Astrocyte (in vitro differentiated cells and primary cell): ENCODE measurements at regions not wholly inside any gene's neighbourhood (a gene's known extent, or its start where the extent isn't known, plus 50 kb on each side); places are given as distances from the start of the nearest gene placed in this dataset.

ENCODE experiments used
- DNase-seq: peaks from one replicate; pipeline ENCODE4 v3.0.0-alpha.2; 2010; ENCODE audit warnings: low read depth
- FAIRE-seq: peaks from 2 replicates; lab custom pipeline; 2011; peaks lifted over from hg19 to GRCh38; lab: Jason Lieb, UNC
- H2AFZ ChIP-seq: 2 replicates; pipeline ENCODE4 v1.6.0; 2012; ENCODE audit warnings: low read depth, low read length, inconsistent platforms
- H3K27ac ChIP-seq: 2 replicates; pipeline ENCODE4 v1.5.1; 2011; ENCODE audit warnings: low read depth, low read length, inconsistent platforms
- H3K27me3 ChIP-seq: 2 replicates; pipeline ENCODE4 v1.6.0; 2011; ENCODE audit warnings: low read length, inconsistent platforms; ENCODE audit not compliant: insufficient read depth
- H3K36me3 ChIP-seq: 2 replicates; pipeline ENCODE4 v1.5.1; 2011; ENCODE audit warnings: low read length, inconsistent platforms; ENCODE audit not compliant: insufficient read depth
- H3K4me1 ChIP-seq: 2 replicates; pipeline ENCODE4 v1.5.1; 2011; ENCODE audit warnings: low read length, inconsistent platforms; ENCODE audit not compliant: insufficient read depth
- H3K4me2 ChIP-seq: 2 replicates; pipeline ENCODE4 v1.6.0; 2012; ENCODE audit warnings: low read length, inconsistent platforms
- H3K4me3 ChIP-seq: 2 replicates; pipeline ENCODE4 v1.5.1; 2011; ENCODE audit warnings: low read depth, mild to moderate bottlenecking, low read length, inconsistent platforms; ENCODE audit not compliant: insufficient read depth
- H3K79me2 ChIP-seq: 2 replicates; pipeline ENCODE4 v1.6.0; 2012; ENCODE audit warnings: mild to moderate bottlenecking, low read length, inconsistent platforms; ENCODE audit not compliant: insufficient read depth
- H3K9ac ChIP-seq: 2 replicates; pipeline ENCODE4 v1.6.0; 2012; ENCODE audit warnings: mild to moderate bottlenecking, low read length, inconsistent platforms
- H3K9me3 ChIP-seq: 2 replicates; pipeline ENCODE4 v1.5.1; 2012; ENCODE audit warnings: low read depth, mild to moderate bottlenecking, low read length, inconsistent platforms; ENCODE audit not compliant: insufficient read depth
- H4K20me1 ChIP-seq: 2 replicates; pipeline ENCODE4 v1.6.0; 2012; ENCODE audit warnings: low read length, inconsistent platforms; ENCODE audit not compliant: insufficient read depth
- H3K27ac Mint-ChIP-seq: one replicate; pipeline ENCODE4 v1.8.0; 2021; ENCODE audit warnings: mild to moderate bottlenecking, mixed read lengths; ENCODE audit not compliant: unreplicated experiment
- H3K27me3 Mint-ChIP-seq: one replicate; pipeline ENCODE4 v1.8.0; 2021; ENCODE audit warnings: low read depth, mixed read lengths; ENCODE audit not compliant: unreplicated experiment
- H3K36me3 Mint-ChIP-seq: one replicate; pipeline ENCODE4 v1.8.0; 2021; ENCODE audit warnings: low read depth, mixed read lengths; ENCODE audit not compliant: unreplicated experiment
- H3K4me1 Mint-ChIP-seq: one replicate; pipeline ENCODE4 v1.8.0; 2021; ENCODE audit warnings: low read depth, mixed read lengths; ENCODE audit not compliant: unreplicated experiment
- H3K4me3 Mint-ChIP-seq: one replicate; pipeline ENCODE4 v1.8.0; 2021; ENCODE audit warnings: mild to moderate bottlenecking, moderate library complexity, mixed read lengths; ENCODE audit not compliant: unreplicated experiment
- H3K9me3 Mint-ChIP-seq: one replicate; pipeline ENCODE4 v1.8.0; 2021; ENCODE audit warnings: mild to moderate bottlenecking, mixed read lengths; ENCODE audit not compliant: unreplicated experiment
- CTCF ChIP-seq: IDR thresholded peaks from 2 replicates; pipeline ENCODE4 v1.5.1; 2011; ENCODE audit warnings: low read depth, mild to moderate bottlenecking, inconsistent platforms, low read length, moderate library complexity; ENCODE audit not compliant: insufficient read depth
- EZH2 ChIP-seq: IDR thresholded peaks from 2 replicates; pipeline ENCODE4 v1.6.1; 2012; ENCODE audit warnings: mild to moderate bottlenecking, low read length, inconsistent platforms; ENCODE audit not compliant: insufficient read depth

GRCh38 chr5:30100148-30100713 lies 1093.3 kb upstream of the CDH6 start:
- Histone ChIP-seq H3K79me2 (peaks cover 4% of the 10 kb centered on the region), H3K9me3 (no peaks in the 10 kb centered on the region), H3K4me2 (peak overlapping the region; percentile 55), H3K27ac (peak overlapping the region; percentile 74), H4K20me1 (no peaks in the 10 kb centered on the region), H2AFZ (no peak overlapping the region), H3K9ac (peak overlapping the region; percentile 62), H3K36me3 (no peaks in the 10 kb centered on the region), H3K4me1 (peaks cover 14% of the 10 kb centered on the region), H3K4me3 (no peak overlapping the region), H3K27me3 (no peaks in the 10 kb centered on the region)
- no peak for FAIRE-seq
- DNase-seq = peak; percentile 4
- TF ChIP-seq EZH2 (no peak), CTCF (no peak)
- no peaks in the 10 kb centered on the region for H3K27me3 Mint-ChIP-seq
- no peaks in the 10 kb centered on the region for H3K4me1 Mint-ChIP-seq
- no peak overlapping the region for H3K4me3 Mint-ChIP-seq
- H3K36me3 Mint-ChIP-seq = no peaks in the 10 kb centered on the region
- H3K9me3 Mint-ChIP-seq = no peaks in the 10 kb centered on the region
- no peak overlapping the region for H3K27ac Mint-ChIP-seq

- peaks cover 4% of the 10 kb centered on the region for H3K79me2 ChIP-seq
- no peak overlapping the region for H3K4me3 Mint-ChIP-seq
- H3K4me3 ChIP-seq = no peak overlapping the region
- no peak for FAIRE-seq
- H3K36me3 Mint-ChIP-seq = no peaks in the 10 kb centered on the region
- no peak overlapping the region for H2AFZ ChIP-seq
- peaks cover 14% of the 10 kb centered on the region for H3K4me1 ChIP-seq
- DNase-seq = peak; percentile 40
- H3K27ac ChIP-seq = peak overlapping the region; percentile 74
- peak overlapping the region; percentile 55 for H3K4me2 ChIP-seq
- H3K4me1 Mint-ChIP-seq = no peaks in the 10 kb centered on the region
- no peak overlapping the region for H3K27ac Mint-ChIP-seq
- no peaks in the 10 kb centered on the region for H3K36me3 ChIP-seq
- TF ChIP-seq CTCF (no peak), EZH2 (no peak)
- no peaks in the 10 kb centered on the region for H3K9me3 ChIP-seq
- no peaks in the 10 kb centered on the region for H3K9me3 Mint-ChIP-seq
- H3K27me3 ChIP-seq = no peaks in the 10 kb centered on the region
- H3K27me3 Mint-ChIP-seq = no peaks in the 10 kb centered on the region
- H4K20me1 ChIP-seq = no peaks in the 10 kb centered on the region
- peak overlapping the region; percentile 62 for H3K9ac ChIP-seq
Observed at GRCh38 chr5:30099634-30100033, 1093.9 kb upstream of the CDH6 start.

- Histone ChIP-seq H3K27me3 (no peaks in the 10 kb centered on the region), H3K79me2 (peaks cover 4% of the 10 kb centered on the region), H3K27ac (no peak overlapping the region), H3K4me1 (peaks cover 14% of the 10 kb centered on the region), H3K9me3 (no peaks in the 10 kb centered on the region), H3K36me3 (no peaks in the 10 kb centered on the region), H3K4me3 (no peak overlapping the region), H3K9ac (no peak overlapping the region), H3K4me2 (no peak overlapping the region), H4K20me1 (no peaks in the 10 kb centered on the region), H2AFZ (no peak overlapping the region)
- no peaks in the 10 kb centered on the region for H3K27me3 Mint-ChIP-seq
- no peak overlapping the region for H3K4me3 Mint-ChIP-seq
- H3K4me1 Mint-ChIP-seq = no peaks in the 10 kb centered on the region
- H3K27ac Mint-ChIP-seq = no peak overlapping the region
- DNase-seq (no peak), FAIRE-seq (no peak)
- no peak for TF ChIP-seq EZH2
- TF ChIP-seq CTCF = no peak
- H3K36me3 Mint-ChIP-seq = no peaks in the 10 kb centered on the region
- no peaks in the 10 kb centered on the region for H3K9me3 Mint-ChIP-seq
Observed at GRCh38 chr5:30098940-30099339, 1094.5 kb upstream of the CDH6 start.
